Glomerular endothelial cell (primary cell): ENCODE measurements at regions not wholly inside any gene's neighbourhood (a gene's known extent, or its start where the extent isn't known, plus 50 kb on each side); places are given as distances from the start of the nearest gene placed in this dataset.
"Not testable (repeated sequence)": the region's sequence is repeated elsewhere in the genome, so short reads cannot be mapped to it uniquely, and the experiment has no call there.

Experiments used
- DNase-seq: peaks from one replicate; pipeline ENCODE4 v3.0.0-alpha.2; 2011; ENCODE audit warnings: low read depth, low spot score; ENCODE audit errors: extremely low read depth

DNA sequence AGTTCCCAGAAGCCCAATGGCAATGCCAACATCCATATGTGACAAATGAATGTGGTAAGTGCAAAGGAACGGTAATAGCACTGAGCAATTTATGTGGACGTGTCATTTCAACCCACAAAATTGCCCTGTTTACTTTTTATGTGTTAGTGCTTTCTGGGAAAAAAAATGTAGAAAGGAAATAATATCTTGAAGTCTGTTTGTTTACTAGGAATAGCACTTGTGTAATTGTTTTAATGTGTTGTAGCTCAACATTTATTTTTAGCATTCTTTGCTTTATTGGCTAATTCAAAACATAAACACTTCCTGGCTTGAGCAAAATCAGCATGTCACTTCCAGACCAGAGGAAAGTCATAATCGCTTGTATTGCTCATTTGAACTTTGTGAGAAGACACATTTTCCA lies 224.8 kb upstream of the KCNK2 start:
- no peak for DNase-seq

- DNase-seq, result no peak
Measured at GRCh38 chr1:214859647-214860046, 222.9 kb upstream of the KCNK2 start.

GRCh38 chr1:214861615-214862014 lies 220.9 kb upstream of the KCNK2 start:
- DNase-seq, result no peak

- DNase-seq, result no peak
Measured at GRCh38 chr1:214862421-214862820, 220.1 kb upstream of the KCNK2 start.

GRCh38 chr1:214864896-214865688 lies 217.4 kb upstream of the KCNK2 start:
- DNase-seq, result no peak

DNA sequence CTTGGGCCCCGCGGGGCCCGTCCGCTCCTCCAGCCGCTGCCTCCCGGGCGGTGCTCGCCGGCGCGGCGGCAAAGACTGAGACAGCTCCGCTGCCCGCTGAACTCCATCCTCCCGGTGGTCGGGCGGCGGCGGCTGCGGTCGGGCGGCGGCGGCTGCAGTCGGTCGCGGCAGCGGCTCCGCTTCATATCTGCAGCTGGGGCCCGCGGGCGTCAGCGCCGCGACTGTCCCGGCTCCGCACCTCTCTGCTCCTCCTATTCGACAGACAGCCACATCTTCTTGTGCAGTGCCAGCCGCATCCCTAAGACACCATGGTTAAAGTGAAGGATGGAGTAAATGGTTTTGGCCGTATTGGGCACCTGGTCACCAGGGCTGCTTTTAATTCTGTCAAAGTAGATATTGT lies 212.1 kb upstream of the KCNK2 start:
- DNase-seq, result not testable (repeated sequence)

DNA sequence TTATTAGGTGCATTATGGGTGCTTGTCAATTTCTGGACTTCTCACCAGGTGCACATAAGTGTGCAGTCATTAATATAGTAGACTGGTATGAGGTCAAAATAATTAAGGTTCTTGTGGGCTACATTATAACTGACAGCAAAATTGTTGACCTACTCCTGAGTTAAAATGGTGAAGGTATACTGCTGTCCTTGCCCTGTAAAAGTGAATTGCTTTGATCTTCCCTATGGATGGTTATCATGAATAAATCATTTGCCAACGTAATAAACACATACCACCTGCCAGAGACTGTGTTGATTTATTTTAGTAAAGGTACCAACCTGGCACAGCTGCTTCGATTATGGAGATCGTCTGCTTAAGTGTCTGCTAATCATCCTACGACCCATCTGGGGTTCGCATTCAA lies 201.6 kb upstream of the KCNK2 start:
- no peak for DNase-seq

DNA sequence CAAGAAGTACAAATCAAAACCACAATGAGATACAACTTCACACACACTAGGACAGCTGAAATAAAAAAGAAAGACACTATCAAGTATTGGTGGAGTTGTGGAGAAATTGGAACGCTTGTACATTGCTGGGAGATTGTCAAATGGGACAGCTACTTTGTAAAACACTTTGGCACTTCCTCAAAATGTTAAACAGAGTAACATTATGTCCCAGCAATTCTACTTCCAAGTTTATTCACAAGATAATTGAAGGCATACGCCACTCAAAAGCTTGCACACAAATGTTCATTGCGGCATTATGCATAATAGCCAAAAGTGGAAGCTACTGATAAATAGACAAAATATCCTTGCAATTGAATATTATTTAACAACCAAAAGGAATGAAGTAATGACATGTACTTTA lies 199.9 kb upstream of the KCNK2 start:
- DNase-seq, result no peak

GRCh38 chr1:214895011-214895600 lies 187.4 kb upstream of the KCNK2 start:
- DNase-seq, result no peak

DNA sequence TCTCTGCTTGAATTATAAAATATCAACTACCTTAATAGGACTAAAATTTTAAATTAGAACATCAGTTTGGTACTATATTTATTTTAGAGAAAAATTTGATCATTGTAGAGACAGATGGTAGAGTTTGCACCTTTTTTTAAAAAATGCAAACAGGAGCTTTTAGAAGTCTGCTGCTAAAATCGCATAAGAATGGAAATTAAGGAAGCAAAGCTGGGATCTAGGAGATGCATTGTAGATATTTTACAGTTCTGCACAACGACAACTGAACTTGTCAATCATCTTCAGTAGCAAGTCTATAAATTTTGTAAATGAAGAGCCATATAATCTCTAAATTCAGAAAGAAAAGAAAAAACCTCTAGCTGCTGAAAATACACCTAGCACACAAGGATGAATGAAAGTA lies 185.6 kb upstream of the KCNK2 start:
- DNase-seq, result no peak

- no peak for DNase-seq
Measured at GRCh38 chr1:214897581-214897980, 185.0 kb upstream of the KCNK2 start.

DNA sequence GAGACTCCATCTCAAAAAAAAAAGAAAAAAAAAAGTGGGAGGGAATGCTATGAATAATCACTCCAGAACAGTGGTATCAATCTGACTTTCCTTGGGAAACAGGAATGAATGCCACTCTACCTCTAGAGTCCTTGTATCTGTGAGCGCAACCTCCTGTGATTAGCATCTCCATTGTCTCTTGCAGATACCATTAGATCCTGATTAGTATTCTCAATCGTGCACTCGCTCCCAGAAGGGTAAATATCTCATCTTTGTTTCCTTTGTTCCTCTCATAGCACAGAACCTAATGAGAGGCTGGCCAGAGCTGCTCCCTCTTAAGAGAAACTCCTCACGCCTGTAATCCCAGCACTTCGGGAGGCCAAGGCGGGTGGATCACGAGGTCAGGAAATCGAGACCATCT lies 184.4 kb upstream of the KCNK2 start:
- DNase-seq, result no peak

GRCh38 chr1:214898718-214899117 lies 183.8 kb upstream of the KCNK2 start:
- no peak for DNase-seq

DNA sequence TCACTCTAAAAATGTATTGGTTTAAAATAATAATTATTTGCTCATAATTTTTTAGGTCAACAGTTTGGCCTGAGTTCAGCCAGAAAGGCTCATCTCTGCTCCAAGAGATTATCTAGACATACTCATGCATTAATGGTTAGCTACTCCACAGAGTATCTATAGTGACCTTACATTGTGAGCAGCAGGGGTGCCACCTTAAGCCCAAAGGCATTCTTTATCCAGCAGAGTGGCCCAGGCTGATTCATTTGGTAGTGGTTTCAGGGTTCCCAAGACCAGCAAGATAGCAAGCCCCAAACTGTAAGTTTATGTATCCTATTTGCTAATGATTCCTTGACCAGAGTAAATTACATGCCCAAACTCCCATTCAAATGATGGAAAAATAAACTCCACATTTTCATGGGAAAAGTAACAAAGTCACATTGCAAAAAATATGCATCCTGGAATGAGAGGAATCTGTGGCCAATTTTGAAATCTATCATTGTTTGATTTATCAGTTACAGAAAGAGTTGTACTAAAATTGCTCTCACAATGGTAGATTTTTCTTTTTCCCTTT lies 182.6 kb upstream of the KCNK2 start:
- no peak for DNase-seq

DNA sequence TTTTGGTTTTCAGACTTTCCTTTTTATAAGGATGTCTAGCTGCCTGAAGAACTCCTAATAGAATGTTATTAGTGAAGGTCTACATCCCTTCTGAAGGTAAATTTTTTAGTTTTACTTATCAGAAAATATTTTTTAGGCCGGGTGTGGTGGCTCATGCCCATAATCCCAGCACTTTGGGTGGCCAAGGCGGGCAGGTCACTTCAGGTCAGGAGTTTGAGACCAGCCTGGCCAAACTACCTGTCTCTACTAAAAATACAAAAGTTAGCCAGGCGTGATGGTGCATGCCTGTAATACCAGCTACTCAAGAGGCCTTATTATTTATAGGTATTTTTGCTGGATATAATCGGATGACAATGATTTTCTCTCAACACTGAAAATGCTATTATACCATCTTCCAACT lies 181.9 kb upstream of the KCNK2 start:
- DNase-seq, result no peak

DNA sequence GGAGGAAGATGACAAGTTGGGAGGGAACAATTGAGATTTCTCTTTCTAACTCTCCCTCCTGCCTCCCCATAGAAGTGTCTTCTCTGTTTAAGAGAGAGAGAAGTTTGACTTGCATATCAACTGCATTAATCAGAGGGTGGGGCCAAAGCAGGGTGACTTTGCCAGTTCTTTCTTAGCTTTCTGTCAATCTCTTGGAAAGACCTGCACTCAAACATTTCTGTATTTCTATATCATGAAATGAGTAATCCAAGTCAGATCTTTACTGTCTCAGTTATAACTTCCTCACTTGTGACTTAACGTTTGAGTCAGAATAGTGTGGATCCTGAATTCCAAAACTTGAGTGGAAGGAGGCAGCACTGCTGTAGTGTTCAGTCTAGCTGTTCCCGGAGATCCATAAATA lies 180.8 kb upstream of the KCNK2 start:
- DNase-seq, result peak; percentile 7

DNA sequence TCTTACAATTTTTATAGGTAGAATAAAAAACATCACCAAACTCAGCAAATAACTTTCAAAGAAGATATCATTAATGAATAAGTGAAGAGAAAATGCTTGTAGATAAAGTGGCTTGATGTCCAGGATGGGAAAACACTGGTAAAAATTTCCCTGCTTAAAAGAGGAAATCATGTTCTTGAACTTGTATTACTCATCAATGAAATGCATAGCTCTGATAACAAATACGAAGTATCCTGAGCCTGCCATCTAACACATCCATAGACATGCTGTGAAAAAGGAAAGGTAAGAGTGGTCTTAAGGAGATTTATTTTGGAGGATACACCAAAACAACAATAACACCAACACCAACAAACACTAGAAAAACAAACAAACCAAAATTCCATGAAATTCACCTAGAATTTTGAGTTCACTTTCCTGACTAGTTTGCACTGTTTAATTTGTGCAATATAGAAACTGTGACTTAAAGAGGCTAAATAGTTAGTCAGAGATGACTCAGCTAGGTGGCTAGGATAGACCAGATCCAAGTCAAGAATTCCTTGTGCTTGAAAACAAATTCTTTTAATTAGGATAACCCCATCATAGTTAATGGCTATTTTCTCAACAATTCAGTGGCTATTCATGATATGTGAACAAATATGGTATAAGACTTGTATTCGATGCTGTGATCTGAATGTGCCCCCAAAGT lies 179.8 kb upstream of the KCNK2 start:
- DNase-seq, result peak; percentile 16

DNA sequence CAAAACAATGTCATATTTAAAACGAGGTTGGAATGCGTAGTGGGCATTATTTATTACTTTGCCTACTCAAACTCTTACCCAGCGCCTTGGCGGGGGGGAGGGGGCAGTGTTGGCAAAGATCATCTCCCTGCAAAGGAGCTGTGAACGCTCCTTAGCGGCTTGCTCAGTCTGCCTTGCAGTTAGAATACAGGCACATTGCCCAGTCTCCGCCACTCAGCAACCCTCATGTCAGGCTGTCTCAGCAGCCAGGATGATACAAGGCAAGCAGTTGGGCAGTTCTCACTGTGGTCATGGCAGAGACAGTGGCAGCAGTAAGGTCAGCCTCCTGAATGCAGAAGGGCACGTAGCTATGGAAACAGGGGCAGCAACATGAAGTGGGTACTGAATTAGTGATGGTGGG lies 170.4 kb upstream of the KCNK2 start:
- no peak for DNase-seq

GRCh38 chr1:214913966-214914365 lies 168.6 kb upstream of the KCNK2 start:
- no peak for DNase-seq

DNA sequence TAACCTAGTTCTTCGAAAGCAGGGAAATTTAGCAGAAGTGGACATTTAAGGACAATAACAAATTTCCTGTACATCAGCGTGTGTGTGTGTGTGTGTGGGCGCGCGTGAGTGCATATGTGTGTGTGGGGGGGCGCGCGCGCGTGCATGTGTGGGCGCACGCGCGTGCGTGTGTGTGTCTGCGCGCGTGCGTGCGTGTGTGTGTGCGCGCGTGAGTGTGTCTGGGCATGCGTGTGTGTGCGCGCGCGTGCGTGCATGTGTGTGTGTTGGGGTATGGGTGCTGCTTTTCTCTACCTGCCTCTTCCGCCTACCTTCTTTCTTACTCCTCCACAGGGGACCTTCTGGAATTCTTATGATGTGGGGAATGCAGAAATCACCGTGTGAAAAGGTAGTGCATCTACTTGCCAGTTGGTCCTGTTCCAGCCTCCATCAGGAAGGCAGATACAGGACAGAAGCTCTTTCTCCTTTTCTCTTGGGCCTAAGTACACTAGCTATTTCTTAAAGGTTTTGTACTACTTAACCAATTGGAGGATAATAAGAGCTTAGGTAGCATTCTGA lies 165.4 kb upstream of the KCNK2 start:
- DNase-seq, result no peak

DNA sequence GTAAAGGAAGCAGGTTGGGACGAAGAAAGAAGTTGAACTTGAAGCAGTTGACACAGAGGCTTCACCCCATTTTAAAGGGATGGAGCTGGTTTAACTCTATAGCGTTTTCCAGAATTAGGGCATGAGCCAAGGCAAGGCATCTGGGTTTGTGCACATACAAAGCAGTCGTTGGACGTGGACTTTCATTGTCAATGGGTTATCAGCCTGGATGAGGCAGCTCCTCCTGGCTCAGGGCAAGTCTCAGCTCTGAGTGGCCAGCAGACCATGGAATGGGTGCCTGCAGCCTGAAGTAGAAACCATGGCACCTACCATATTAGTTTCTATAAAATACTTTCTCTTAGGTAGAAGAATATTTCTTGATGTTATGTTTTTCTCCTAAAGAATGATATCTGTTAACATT lies 163.8 kb upstream of the KCNK2 start:
- no peak for DNase-seq

DNA sequence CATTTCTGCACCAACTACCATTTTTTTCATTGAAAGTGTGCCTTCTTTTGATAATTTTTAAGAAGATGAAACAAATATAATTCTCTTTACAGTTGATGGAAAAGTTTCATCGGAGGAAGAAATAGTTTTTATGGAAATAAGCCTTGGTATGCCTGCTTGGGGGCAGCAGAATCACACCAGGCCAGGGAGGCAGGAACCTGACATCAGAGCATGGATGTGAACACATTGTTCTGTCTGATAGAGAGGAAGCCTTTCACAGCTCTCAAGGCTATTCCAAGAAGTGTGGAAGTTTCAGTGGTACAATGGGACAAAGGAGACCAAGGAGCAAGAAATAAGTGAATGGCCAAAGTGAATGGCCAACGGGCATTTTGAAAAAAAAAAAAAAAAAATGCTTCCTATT lies 162.2 kb upstream of the KCNK2 start:
- no peak for DNase-seq
